ENCODE measurements at regions not wholly inside any gene's neighbourhood (a gene's known extent, or its start where the extent isn't known, plus 50 kb on each side); places are given as distances from the start of the nearest gene placed in this dataset.

DNA sequence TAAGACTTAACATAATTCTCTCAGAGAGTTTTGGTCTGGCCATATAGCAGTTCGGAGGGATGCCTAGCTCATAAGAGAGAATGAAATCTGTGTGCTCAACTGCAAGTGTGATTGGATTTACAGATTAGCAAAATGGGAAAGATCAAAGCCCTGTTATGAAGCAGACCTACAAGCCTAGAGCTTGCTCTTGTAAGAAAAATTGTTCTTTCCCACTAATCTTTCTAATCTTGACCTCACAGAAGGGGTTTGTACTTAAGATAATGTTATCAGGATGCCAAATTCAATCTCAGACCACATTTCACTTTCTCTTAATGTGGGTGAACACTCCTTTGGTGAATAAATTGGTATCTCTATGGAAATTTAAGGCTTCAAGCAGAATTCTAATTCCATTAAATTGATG lies 267.2 kb downstream of the RAB38 start:
- peaks cover 13% of the 10 kb centered on the region for H3K4me1 Mint-ChIP-seq
- no peak overlapping the region for H3K27ac Mint-ChIP-seq
- DNase-seq (ENCODE audit: low spot score) (no peak), ATAC-seq (no peak)
- POLR2A ChIA-PET, result no interaction called here
- H3K27me3 Mint-ChIP-seq (ENCODE audit: low read depth), result no peaks in the 10 kb centered on the region
- TF ChIP-seq ZNF317 (CRISPR knock-in tag; IDR thresholded peaks at IDR 0.05; ENCODE audit: borderline replicate concordance, low read depth) (no peak), ZNF423 (CRISPR knock-in tag; IDR thresholded peaks at IDR 0.05) (no peak), CREB1 (CRISPR knock-in tag; IDR thresholded peaks at IDR 0.05) (no peak), SOX15 (CRISPR knock-in tag; IDR thresholded peaks at IDR 0.05) (no peak), HMGA2 (CRISPR knock-in tag; IDR thresholded peaks at IDR 0.05) (no peak)
- TF ChIP-seq, protein P1, sequence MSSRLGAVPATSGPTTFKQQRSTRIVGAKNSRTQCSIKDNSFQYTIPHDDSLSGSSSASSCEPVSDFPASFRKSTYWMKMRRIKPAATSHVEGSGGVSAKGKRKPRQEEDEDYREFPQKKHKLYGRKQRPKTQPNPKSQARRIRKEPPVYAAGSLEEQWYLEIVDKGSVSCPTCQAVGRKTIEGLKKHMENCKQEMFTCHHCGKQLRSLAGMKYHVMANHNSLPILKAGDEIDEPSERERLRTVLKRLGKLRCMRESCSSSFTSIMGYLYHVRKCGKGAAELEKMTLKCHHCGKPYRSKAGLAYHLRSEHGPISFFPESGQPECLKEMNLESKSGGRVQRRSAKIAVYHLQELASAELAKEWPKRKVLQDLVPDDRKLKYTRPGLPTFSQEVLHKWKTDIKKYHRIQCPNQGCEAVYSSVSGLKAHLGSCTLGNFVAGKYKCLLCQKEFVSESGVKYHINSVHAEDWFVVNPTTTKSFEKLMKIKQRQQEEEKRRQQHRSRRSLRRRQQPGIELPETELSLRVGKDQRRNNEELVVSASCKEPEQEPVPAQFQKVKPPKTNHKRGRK (CRISPR knock-in tag; IDR thresholded peaks at IDR 0.05; ENCODE audit: borderline replicate concordance), result no peak
- TF ChIP-seq, protein P2, sequence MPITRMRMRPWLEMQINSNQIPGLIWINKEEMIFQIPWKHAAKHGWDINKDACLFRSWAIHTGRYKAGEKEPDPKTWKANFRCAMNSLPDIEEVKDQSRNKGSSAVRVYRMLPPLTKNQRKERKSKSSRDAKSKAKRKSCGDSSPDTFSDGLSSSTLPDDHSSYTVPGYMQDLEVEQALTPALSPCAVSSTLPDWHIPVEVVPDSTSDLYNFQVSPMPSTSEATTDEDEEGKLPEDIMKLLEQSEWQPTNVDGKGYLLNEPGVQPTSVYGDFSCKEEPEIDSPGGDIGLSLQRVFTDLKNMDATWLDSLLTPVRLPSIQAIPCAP (CRISPR knock-in tag; IDR thresholded peaks at IDR 0.05), result no peak
- no peaks in the 10 kb centered on the region for H3K36me3 Mint-ChIP-seq
- H3K9me3 Mint-ChIP-seq, result no peaks in the 10 kb centered on the region
- no peak overlapping the region for H3K4me3 Mint-ChIP-seq
- CTCF ChIA-PET, result no interaction called here

DNA sequence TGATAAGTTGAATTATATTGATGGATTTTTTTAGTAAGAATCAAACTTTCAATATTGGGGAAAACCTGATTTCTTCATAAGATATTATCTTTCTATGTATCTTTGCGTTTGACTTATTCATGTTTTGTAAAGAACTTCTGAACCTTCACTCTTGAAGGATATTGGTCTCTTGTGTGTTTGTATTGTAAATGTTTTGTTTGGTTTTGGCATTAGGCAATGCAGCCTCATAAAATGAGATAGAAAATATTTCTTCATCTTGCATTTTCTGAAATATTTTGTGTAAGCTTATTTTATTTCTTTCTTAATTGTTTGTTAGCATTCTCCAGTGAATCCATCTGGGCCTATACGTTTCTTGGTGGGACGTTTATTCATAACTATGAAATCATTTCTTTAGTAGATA lies 271.9 kb downstream of the RAB38 start:
- peaks cover 18% of the 10 kb centered on the region for H3K4me1 Mint-ChIP-seq
- DNase-seq (ENCODE audit: low spot score) (no peak), ATAC-seq (no peak)
- no peak overlapping the region for H3K4me3 Mint-ChIP-seq
- ChIA-PET CTCF (no interaction called here), POLR2A (no interaction called here)
- H3K36me3 Mint-ChIP-seq, result no peaks in the 10 kb centered on the region
- no peaks in the 10 kb centered on the region for H3K27me3 Mint-ChIP-seq (ENCODE audit: low read depth)
- H3K9me3 Mint-ChIP-seq, result no peaks in the 10 kb centered on the region
- H3K27ac Mint-ChIP-seq, result no peak overlapping the region
- TF ChIP-seq, protein P3, sequence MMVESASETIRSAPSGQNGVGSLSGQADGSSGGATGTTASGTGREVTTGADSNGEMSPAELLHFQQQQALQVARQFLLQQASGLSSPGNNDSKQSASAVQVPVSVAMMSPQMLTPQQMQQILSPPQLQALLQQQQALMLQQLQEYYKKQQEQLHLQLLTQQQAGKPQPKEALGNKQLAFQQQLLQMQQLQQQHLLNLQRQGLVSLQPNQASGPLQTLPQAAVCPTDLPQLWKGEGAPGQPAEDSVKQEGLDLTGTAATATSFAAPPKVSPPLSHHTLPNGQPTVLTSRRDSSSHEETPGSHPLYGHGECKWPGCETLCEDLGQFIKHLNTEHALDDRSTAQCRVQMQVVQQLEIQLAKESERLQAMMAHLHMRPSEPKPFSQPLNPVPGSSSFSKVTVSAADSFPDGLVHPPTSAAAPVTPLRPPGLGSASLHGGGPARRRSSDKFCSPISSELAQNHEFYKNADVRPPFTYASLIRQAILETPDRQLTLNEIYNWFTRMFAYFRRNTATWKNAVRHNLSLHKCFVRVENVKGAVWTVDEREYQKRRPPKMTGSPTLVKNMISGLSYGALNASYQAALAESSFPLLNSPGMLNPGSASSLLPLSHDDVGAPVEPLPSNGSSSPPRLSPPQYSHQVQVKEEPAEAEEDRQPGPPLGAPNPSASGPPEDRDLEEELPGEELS (CRISPR knock-in tag; IDR thresholded peaks at IDR 0.05), result no peak
- TF ChIP-seq ZNF423 (CRISPR knock-in tag; IDR thresholded peaks at IDR 0.05) (no peak), SOX15 (CRISPR knock-in tag; IDR thresholded peaks at IDR 0.05) (no peak)
- TF ChIP-seq, protein P4, sequence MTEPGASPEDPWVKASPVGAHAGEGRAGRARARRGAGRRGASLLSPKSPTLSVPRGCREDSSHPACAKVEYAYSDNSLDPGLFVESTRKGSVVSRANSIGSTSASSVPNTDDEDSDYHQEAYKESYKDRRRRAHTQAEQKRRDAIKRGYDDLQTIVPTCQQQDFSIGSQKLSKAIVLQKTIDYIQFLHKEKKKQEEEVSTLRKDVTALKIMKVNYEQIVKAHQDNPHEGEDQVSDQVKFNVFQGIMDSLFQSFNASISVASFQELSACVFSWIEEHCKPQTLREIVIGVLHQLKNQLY (CRISPR knock-in tag; IDR thresholded peaks at IDR 0.05), result no peak

DNA sequence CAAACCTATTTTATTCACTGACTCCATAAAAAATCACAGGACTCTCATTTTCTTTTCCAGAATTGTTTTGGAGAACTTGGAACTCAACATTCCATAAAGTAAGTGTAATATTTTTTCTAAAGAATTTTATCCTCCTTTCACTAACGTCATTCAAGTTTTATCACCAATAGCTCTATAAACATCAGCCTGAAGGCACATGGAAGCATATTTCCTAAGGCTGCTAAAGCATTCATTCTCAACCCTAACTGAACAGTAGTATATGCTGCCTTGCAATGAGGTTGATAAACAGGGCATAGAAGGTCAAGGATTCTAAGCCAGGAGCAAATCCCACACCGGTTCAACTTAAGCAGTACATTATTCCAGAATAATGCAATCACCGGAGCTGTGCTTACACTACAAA lies 273.9 kb downstream of the RAB38 start:
- CTCF ChIA-PET, result no interaction called here
- no peaks in the 10 kb centered on the region for H3K9me3 Mint-ChIP-seq
- no peak for DNase-seq (ENCODE audit: low spot score)
- no peak for TF ChIP-seq ESRRA (CRISPR knock-in tag; IDR thresholded peaks at IDR 0.05; ENCODE audit: borderline replicate concordance)
- TF ChIP-seq, protein P5, sequence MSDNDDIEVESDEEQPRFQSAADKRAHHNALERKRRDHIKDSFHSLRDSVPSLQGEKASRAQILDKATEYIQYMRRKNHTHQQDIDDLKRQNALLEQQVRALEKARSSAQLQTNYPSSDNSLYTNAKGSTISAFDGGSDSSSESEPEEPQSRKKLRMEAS (CRISPR knock-in tag; IDR thresholded peaks at IDR 0.05), result no peak
- TF ChIP-seq, protein P6, sequence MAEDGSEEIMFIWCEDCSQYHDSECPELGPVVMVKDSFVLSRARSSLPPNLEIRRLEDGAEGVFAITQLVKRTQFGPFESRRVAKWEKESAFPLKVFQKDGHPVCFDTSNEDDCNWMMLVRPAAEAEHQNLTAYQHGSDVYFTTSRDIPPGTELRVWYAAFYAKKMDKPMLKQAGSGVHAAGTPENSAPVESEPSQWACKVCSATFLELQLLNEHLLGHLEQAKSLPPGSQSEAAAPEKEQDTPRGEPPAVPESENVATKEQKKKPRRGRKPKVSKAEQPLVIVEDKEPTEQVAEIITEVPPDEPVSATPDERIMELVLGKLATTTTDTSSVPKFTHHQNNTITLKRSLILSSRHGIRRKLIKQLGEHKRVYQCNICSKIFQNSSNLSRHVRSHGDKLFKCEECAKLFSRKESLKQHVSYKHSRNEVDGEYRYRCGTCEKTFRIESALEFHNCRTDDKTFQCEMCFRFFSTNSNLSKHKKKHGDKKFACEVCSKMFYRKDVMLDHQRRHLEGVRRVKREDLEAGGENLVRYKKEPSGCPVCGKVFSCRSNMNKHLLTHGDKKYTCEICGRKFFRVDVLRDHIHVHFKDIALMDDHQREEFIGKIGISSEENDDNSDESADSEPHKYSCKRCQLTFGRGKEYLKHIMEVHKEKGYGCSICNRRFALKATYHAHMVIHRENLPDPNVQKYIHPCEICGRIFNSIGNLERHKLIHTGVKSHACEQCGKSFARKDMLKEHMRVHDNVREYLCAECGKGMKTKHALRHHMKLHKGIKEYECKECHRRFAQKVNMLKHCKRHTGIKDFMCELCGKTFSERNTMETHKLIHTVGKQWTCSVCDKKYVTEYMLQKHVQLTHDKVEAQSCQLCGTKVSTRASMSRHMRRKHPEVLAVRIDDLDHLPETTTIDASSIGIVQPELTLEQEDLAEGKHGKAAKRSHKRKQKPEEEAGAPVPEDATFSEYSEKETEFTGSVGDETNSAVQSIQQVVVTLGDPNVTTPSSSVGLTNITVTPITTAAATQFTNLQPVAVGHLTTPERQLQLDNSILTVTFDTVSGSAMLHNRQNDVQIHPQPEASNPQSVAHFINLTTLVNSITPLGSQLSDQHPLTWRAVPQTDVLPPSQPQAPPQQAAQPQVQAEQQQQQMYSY (CRISPR knock-in tag; IDR thresholded peaks at IDR 0.05), result no peak
- TF ChIP-seq, protein P7, sequence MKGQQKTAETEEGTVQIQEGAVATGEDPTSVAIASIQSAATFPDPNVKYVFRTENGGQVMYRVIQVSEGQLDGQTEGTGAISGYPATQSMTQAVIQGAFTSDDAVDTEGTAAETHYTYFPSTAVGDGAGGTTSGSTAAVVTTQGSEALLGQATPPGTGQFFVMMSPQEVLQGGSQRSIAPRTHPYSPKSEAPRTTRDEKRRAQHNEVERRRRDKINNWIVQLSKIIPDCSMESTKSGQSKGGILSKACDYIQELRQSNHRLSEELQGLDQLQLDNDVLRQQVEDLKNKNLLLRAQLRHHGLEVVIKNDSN (CRISPR knock-in tag; IDR thresholded peaks at IDR 0.05), result no peak
- TF ChIP-seq TCF7 (CRISPR knock-in tag; IDR thresholded peaks at IDR 0.05; ENCODE audit: low read depth), result no peak
- TF ChIP-seq, protein P8, sequence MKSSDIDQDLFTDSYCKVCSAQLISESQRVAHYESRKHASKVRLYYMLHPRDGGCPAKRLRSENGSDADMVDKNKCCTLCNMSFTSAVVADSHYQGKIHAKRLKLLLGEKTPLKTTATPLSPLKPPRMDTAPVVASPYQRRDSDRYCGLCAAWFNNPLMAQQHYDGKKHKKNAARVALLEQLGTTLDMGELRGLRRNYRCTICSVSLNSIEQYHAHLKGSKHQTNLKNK (CRISPR knock-in tag; IDR thresholded peaks at IDR 0.05), result no peak
- TF ChIP-seq, protein P9, sequence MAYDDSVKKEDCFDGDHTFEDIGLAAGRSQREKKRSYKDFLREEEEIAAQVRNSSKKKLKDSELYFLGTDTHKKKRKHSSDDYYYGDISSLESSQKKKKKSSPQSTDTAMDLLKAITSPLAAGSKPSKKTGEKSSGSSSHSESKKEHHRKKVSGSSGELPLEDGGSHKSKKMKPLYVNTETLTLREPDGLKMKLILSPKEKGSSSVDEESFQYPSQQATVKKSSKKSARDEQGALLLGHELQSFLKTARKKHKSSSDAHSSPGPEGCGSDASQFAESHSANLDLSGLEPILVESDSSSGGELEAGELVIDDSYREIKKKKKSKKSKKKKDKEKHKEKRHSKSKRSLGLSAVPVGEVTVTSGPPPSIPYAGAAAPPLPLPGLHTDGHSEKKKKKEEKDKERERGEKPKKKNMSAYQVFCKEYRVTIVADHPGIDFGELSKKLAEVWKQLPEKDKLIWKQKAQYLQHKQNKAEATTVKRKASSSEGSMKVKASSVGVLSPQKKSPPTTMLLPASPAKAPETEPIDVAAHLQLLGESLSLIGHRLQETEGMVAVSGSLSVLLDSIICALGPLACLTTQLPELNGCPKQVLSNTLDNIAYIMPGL (CRISPR knock-in tag; IDR thresholded peaks at IDR 0.05), result no peak

More for the DNA sequence above, 273.9 kb downstream of the RAB38 start:
- no peaks in the 10 kb centered on the region for H3K36me3 Mint-ChIP-seq
- ATAC-seq, result no peak
- H3K27ac Mint-ChIP-seq, result no peak overlapping the region
- H3K4me1 Mint-ChIP-seq, result peaks cover 18% of the 10 kb centered on the region
- POLR2A ChIA-PET, result no interaction called here
- no peaks in the 10 kb centered on the region for H3K27me3 Mint-ChIP-seq (ENCODE audit: low read depth)
- H3K4me3 Mint-ChIP-seq, result no peak overlapping the region
